HG03571 (cell line): ENCODE measurements at regions not wholly inside any gene's neighbourhood (a gene's known extent, or its start where the extent isn't known, plus 50 kb on each side); places are given as distances from the start of the nearest gene placed in this dataset.

ENCODE experiments used
- ATAC-seq: cut with Tn5 transposase; IDR thresholded peaks from one replicate; pipeline ENCODE4 v1.9.1; 2021; ENCODE audit not compliant: unreplicated experiment

DNA sequence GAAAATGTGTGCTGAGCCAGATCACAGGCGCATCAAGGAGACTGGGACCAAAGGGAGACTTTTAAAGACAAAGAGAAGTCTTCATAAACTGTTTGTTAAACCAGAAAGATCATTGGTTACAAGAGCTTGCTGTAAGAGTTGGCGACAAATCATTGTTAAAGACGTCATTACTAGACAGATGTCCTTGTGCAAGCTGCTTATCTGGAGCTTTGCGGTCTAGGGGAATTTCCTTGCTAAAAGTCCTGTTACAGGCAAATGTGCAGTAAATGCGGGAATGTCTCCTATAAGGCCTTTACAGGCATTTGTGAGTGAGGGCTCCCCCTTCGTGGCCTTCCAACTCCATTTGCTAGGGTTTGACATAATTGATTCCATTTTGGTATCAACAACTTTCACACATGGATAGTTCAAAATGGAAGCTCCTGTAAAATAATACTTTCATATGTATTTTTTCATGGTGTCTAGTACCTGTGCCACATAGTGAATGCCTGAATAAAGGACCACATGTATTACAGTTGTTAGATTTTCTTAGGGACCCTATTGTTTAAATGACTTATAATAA is 362.4 kb downstream of the UTRN start:
- no peak for ATAC-seq

DNA sequence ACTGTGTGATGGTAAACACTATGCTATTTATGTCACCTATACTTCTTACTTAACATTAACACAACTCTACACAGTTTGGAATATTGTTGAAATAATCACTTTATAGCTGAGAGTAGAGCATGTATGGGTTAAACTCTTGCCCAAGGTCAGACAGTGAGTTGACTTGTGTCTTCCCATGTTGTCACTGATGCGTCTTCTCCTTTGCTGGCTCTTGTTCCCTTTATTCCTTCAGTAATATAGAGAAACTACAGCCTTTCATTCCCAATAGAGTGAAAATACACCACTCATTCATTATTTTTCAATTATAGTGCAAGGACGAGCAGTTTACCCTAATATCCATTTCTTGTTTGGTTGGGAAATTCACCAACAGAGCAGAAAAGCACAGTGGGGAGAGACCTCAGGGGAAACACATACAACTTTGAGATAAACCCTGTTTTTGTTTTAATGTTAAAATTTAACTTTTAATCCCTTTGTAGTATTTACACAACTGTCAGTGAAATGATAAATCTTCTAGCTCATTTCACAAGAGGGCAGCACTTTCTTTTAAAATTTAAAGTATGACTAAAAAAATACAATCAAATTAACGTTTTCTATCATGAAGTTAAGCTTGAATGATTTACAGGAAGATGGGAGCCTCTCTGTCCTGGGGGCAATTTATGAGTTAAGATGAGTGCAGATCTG is 363.0 kb downstream of the UTRN start:
- no peak for ATAC-seq

- ATAC-seq = no peak
Measured at GRCh38 chr6:144649085-144649484, 363.9 kb downstream of the UTRN start.

GRCh38 chr6:144651234-144651633 is 366.1 kb downstream of the UTRN start:
- ATAC-seq = no peak

DNA sequence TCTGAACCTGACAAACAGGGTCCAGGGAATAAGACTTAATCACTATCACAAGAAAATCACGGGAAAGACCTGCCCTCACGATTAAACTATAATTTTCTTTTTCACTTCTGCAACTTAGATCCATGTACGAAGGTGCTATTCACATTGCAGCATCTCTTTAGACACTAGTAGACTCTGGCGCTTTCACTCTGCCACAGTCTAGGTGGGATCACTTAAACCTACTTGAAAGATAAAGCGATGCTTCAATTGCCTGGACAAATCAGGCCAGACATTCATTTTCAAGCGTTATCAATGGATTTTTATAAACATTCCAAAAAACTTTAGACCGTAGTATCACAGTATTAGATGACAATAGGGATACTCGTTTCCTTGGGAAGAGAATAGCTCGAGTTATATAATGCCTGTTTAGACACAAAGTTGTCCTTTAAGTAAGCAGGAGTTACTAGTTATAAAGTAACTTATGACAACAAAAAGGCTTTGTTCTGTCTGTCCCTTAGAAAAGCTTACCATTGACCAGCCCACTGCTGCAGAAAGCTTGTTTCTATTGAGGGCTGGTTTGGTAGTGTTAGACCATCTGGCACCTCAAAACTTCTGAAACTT is 367.3 kb downstream of the UTRN start:
- no peak for ATAC-seq

GRCh38 chr6:144653885-144654505 is 368.9 kb downstream of the UTRN start:
- peak; percentile 93 for ATAC-seq

- ATAC-seq = no peak
Measured at GRCh38 chr6:144654506-144654905, 369.4 kb downstream of the UTRN start.

DNA sequence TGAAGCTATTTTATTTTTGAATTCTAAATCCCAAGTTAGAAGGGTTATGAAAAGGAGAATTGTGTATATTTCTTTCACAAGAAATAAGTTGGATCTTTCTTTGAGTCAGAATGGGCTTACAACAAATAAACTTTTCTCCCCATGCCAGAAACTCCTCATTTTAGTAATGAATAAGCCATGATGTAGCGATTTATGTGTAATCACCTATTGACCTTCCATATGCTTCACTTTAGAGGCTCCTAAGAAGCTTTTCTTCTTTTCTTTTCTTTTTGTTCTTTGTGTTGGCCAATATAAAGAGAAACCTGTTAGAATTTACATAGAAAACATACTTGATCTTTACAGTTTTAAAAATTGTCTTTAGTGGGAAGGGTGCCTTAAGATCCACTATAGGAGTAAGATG is 370.2 kb downstream of the UTRN start:
- no peak for ATAC-seq

GRCh38 chr6:144657691-144658090 is 372.6 kb downstream of the UTRN start:
- ATAC-seq = no peak

GRCh38 chr6:144659202-144660182 is 374.4 kb downstream of the UTRN start:
- ATAC-seq = peak; percentile 90

DNA sequence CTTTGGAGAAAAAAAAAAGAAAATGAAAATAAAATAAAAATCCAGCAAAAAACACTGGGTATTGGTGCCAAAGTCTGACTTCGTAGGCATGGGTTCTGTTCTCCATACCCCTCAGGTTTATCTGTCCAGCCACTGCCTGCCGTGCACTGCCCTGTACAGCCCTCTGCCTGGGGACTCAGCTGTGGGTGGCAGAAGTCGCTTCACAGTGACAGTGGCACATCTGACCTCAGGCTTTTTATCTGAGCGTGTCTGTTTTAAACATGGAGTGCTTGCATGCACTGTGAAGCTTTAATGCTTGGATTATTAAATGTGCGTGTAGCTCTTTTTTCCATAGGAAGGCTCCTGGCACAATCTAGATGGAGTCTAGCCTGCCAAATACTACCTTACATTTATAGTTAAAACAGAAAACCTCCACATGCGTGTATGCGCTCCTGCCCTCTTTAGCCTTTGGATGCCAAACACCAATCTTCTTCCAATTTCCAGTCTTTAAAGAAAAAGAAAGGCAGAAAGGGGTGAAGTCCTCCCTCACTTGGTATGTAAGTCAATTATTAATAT is 375.5 kb downstream of the UTRN start:
- no peak for ATAC-seq

GRCh38 chr6:144661116-144661806 is 376.1 kb downstream of the UTRN start:
- ATAC-seq = no peak

GRCh38 chr6:144662812-144663365 is 377.8 kb downstream of the UTRN start:
- no peak for ATAC-seq

DNA sequence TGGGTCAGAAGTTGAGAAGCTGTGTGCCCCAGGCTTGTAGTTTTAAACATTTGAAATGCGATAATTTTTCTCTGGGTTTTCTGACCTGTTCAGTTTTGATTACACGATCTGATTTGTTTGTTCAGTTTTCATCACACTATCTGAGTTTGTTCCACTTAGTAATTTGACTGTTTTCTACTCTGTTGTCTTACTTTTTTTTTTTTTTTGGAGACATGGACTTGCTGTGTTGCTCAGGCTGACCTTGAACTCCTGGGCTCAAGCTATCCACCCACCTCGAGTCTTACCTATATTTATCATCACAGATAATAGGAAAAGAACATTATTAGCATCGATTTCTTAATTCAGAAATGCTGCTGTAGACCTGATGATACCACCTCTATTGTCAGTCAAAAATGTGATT is 379.1 kb downstream of the UTRN start:
- no peak for ATAC-seq

GRCh38 chr6:144664947-144665346 is 379.8 kb downstream of the UTRN start:
- ATAC-seq = no peak

- ATAC-seq = no peak
Measured at GRCh38 chr6:144665932-144666450, 380.9 kb downstream of the UTRN start.

DNA sequence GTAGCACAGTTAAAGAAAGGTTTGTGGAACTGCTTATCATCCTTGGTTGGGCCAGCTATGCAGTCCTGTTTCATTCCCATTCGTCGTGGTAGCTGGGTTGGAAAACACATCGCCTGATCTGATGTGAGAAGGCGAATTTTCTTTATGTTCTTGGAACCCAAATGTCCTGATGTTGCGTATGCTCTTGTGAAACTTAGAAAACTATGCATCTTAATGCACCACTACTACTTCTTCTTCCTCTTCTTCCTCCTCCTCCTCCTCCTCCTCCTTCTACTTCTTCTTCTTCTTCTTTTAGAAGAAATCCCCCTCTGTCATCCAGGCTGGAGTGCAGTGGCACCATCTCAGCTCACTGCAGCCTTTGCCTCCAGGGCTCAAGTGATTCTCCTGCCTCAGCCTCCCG is 381.6 kb downstream of the UTRN start:
- ATAC-seq = no peak

DNA sequence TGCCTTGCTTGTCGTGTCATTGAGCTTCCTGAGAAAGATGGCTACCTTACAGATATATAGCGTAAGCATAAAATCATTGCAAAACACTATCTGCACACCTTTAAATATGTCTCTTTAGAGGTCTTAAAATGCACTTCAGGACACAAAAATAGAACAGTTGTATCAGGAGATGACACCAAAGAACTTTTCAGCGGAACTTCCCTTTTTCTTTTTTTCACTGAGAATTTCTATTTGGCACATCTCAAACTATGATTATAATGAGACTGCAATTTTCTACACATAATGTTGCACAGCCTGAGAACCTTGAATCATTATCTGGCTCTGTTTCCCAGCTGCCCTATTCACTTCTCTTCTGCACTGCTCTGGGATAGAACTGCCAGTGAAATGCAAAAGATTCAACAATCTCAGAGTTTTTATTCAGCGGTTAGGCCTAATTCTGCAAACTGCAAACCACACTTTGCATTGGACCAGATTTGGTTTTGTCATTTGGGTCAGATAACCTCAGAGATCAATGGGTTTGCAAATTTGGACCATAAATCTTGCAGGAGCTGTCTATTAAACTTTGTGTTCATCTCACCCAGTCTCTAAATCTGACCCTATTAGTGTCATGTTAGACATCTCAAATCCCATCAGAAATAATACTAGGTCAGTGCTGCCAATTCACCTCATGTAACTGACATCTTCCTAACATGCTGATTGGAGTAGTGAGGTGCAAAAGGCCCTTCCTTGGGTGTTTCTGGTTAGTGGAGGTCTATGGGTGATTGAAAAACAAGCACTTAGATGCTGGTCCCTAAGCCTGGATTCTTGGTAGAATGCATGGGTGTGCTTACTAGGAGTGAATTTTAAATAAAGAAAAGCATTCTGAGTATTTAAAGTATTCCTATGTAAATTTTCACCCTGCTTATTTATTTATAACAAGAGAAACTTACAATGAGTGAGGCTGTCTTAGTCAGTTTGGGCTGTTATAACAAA is 382.7 kb downstream of the UTRN start:
- no peak for ATAC-seq
